ENCODE measurements at regions not wholly inside any gene's neighbourhood (a gene's known extent, or its start where the extent isn't known, plus 50 kb on each side); places are given as distances from the start of the nearest gene placed in this dataset.
A peak's percentile ranks its signal among the peaks of the same experiment; 100 is the strongest.
"Not testable (repeated sequence)": the region's sequence is repeated elsewhere in the genome, so short reads cannot be mapped to it uniquely, and the experiment has no call there.

- DNase-seq (ENCODE audit: low spot score): no peak
Measured at GRCh38 chr12:31906557-31907301, 52.5 kb upstream of the RESF1 start.

- no peak for DNase-seq (ENCODE audit: low spot score)
Measured at GRCh38 chr12:31903025-31903424, 56.2 kb upstream of the RESF1 start.

GRCh38 chr12:31900271-31900670 lies 58.9 kb upstream of the RESF1 start:
- DNase-seq (ENCODE audit: low spot score): no peak

- DNase-seq (ENCODE audit: low spot score): no peak
Measured at GRCh38 chr12:31899109-31899508, 60.1 kb upstream of the RESF1 start.

- DNase-seq (ENCODE audit: low spot score): no peak
Measured at GRCh38 chr12:31897781-31898503, 61.3 kb upstream of the RESF1 start.

GRCh38 chr12:31897092-31897491 lies 62.1 kb upstream of the RESF1 start:
- not testable (repeated sequence) for DNase-seq (ENCODE audit: low spot score)

- no peak for DNase-seq (ENCODE audit: low spot score)
Measured at GRCh38 chr12:31896514-31897039, 62.6 kb upstream of the RESF1 start.

- no peak for DNase-seq (ENCODE audit: low spot score)
Measured at GRCh38 chr12:31895449-31896150, 63.6 kb upstream of the RESF1 start.

- DNase-seq (ENCODE audit: low spot score): no peak
Measured at GRCh38 chr12:31890295-31891285, 68.6 kb upstream of the RESF1 start.

GRCh38 chr12:31887109-31887811 lies 72.0 kb upstream of the RESF1 start:
- DNase-seq (ENCODE audit: low spot score): no peak

- DNase-seq (ENCODE audit: low spot score): not testable (repeated sequence)
Measured at GRCh38 chr12:31882682-31883081, 76.5 kb upstream of the RESF1 start.

GRCh38 chr12:31880340-31880739 lies 78.9 kb upstream of the RESF1 start:
- DNase-seq (ENCODE audit: low spot score): no peak

GRCh38 chr12:31877884-31878283 lies 81.3 kb upstream of the RESF1 start:
- no peak for DNase-seq (ENCODE audit: low spot score)

GRCh38 chr12:31876568-31877424 lies 82.4 kb upstream of the RESF1 start:
- DNase-seq (ENCODE audit: low spot score): no peak

- DNase-seq (ENCODE audit: low spot score): no peak
Measured at GRCh38 chr12:31875609-31875964, 83.6 kb upstream of the RESF1 start.

- peak; percentile 21 for DNase-seq (ENCODE audit: low spot score)
Measured at GRCh38 chr12:31874961-31875608, 84.1 kb upstream of the RESF1 start.

GRCh38 chr12:31872831-31873604 lies 86.2 kb upstream of the RESF1 start:
- no peak for DNase-seq (ENCODE audit: low spot score)

- no peak for DNase-seq (ENCODE audit: low spot score)
Measured at GRCh38 chr12:31869972-31870371, 89.2 kb upstream of the RESF1 start.

GRCh38 chr12:31868965-31869364 lies 90.2 kb upstream of the RESF1 start:
- DNase-seq (ENCODE audit: low spot score): peak; percentile 9
